ENCODE measurements at regions not wholly inside any gene's neighbourhood (a gene's known extent, or its start where the extent isn't known, plus 50 kb on each side); places are given as distances from the start of the nearest gene placed in this dataset.

GRCh38 chr16:54654429-54654828 is 276.2 kb upstream of the IRX5 start:
- TF ChIP-seq ZBTB21 (tag by site-specific recombination; IDR thresholded peaks at IDR 0.05) (no peak), ZNF114 (tag by site-specific recombination; IDR thresholded peaks at IDR 0.05) (no peak), PRDM10 (tag by site-specific recombination; IDR thresholded peaks at IDR 0.05) (no peak), ZFP41 (tag by site-specific recombination; IDR thresholded peaks at IDR 0.05; ENCODE audit: borderline replicate concordance) (no peak), ZNF239 (tag by site-specific recombination; IDR thresholded peaks at IDR 0.05) (no peak), CTCF (tag by site-specific recombination; IDR thresholded peaks at IDR 0.05) (no peak), MYNN (tag by site-specific recombination; IDR thresholded peaks at IDR 0.05; ENCODE audit: borderline replicate concordance) (no peak), ZNF138 (tag by site-specific recombination; IDR thresholded peaks at IDR 0.05; ENCODE audit: borderline replicate concordance) (no peak), ZNF426 (tag by site-specific recombination; IDR thresholded peaks at IDR 0.05) (no peak), ZNF366 (tag by site-specific recombination; conservative IDR thresholded peaks at IDR 0.05) (no peak), YY1 (tag by site-specific recombination; IDR thresholded peaks at IDR 0.05) (no peak), ZNF324 (tag by site-specific recombination; IDR thresholded peaks at IDR 0.05) (no peak)
